ENCODE measurements at regions not wholly inside any gene's neighbourhood (a gene's known extent, or its start where the extent isn't known, plus 50 kb on each side); places are given as distances from the start of the nearest gene placed in this dataset.

- H3K4me2 ChIP-seq (ENCODE audit: low read length) = no peak overlapping the region
- no peaks in the 10 kb centered on the region for H3K9me2 ChIP-seq (ENCODE audit: insufficient read depth, low read length)
- TF ChIP-seq TAF1 (IDR thresholded peaks at IDR 0.05; ENCODE audit: low read depth) (no peak), RAD21 (conservative IDR thresholded peaks at IDR 0.05) (no peak), SMC3 (conservative IDR thresholded peaks at IDR 0.05; ENCODE audit: poor library complexity) (no peak), MXI1 (conservative IDR thresholded peaks at IDR 0.05; ENCODE audit: poor library complexity, severe bottlenecking) (no peak), EP300 (conservative IDR thresholded peaks at IDR 0.05; ENCODE audit: poor library complexity, severe bottlenecking) (no peak), REST (IDR thresholded peaks at IDR 0.05; ENCODE audit: borderline replicate concordance) (no peak), EZH2 (IDR thresholded peaks at IDR 0.05; ENCODE audit: borderline replicate concordance, insufficient read depth, low read length, poor library complexity, severe bottlenecking) (no peak), CTCF (IDR thresholded peaks at IDR 0.05; ENCODE audit: poor library complexity, severe bottlenecking) (no peak), POLR2AphosphoS5 (IDR thresholded peaks at IDR 0.05) (no peak)
- no peak overlapping the region for H2AFZ ChIP-seq (ENCODE audit: low read depth, low read length)
- H3K9ac ChIP-seq (ENCODE audit: low read length) = no peak overlapping the region
- no peak overlapping the region for H3K4me3 ChIP-seq (ENCODE audit: low read length)
- H3K27me3 ChIP-seq (ENCODE audit: insufficient read depth, low read depth, low read length) = no peaks in the 10 kb centered on the region
- H3F3A ChIP-seq (ENCODE audit: insufficient read depth, low read length, poor library complexity, severe bottlenecking) = no peaks in the 10 kb centered on the region
- no peaks in the 10 kb centered on the region for H4K20me1 ChIP-seq (ENCODE audit: insufficient read depth)
- no peak overlapping the region for H3K27ac ChIP-seq (ENCODE audit: low read length)
- no peaks in the 10 kb centered on the region for H3K36me3 ChIP-seq (ENCODE audit: insufficient read depth, low read length)
- H3K9me3 ChIP-seq (ENCODE audit: low read length) = no peaks in the 10 kb centered on the region
- H3K79me2 ChIP-seq (replicated peaks; ENCODE audit: insufficient read depth, low read length) = no peaks in the 10 kb centered on the region
Measured at GRCh38 chr14:86802726-86803125, 1190.3 kb downstream of the GALC start.

- H3F3A ChIP-seq (ENCODE audit: insufficient read depth, low read length, poor library complexity, severe bottlenecking) = no peaks in the 10 kb centered on the region
- TF ChIP-seq POLR2AphosphoS5 (IDR thresholded peaks at IDR 0.05) (no peak), REST (IDR thresholded peaks at IDR 0.05; ENCODE audit: borderline replicate concordance) (no peak), RAD21 (conservative IDR thresholded peaks at IDR 0.05) (no peak), CTCF (IDR thresholded peaks at IDR 0.05; ENCODE audit: poor library complexity, severe bottlenecking) (no peak), SMC3 (conservative IDR thresholded peaks at IDR 0.05; ENCODE audit: poor library complexity) (no peak), EP300 (conservative IDR thresholded peaks at IDR 0.05; ENCODE audit: poor library complexity, severe bottlenecking) (no peak), EZH2 (IDR thresholded peaks at IDR 0.05; ENCODE audit: borderline replicate concordance, insufficient read depth, low read length, poor library complexity, severe bottlenecking) (no peak), TAF1 (IDR thresholded peaks at IDR 0.05; ENCODE audit: low read depth) (no peak)
- no peak overlapping the region for H3K4me3 ChIP-seq (ENCODE audit: low read length)
- no peak overlapping the region for H3K4me2 ChIP-seq (ENCODE audit: low read length)
- H3K36me3 ChIP-seq (ENCODE audit: insufficient read depth, low read length) = no peaks in the 10 kb centered on the region
- no peaks in the 10 kb centered on the region for H4K20me1 ChIP-seq (ENCODE audit: insufficient read depth)
- H2AFZ ChIP-seq (ENCODE audit: low read depth, low read length) = no peak overlapping the region
- H3K9me2 ChIP-seq (ENCODE audit: insufficient read depth, low read length) = no peaks in the 10 kb centered on the region
- H3K9me3 ChIP-seq (ENCODE audit: low read length) = no peaks in the 10 kb centered on the region
- H3K27ac ChIP-seq (ENCODE audit: low read length) = no peak overlapping the region
- H3K9ac ChIP-seq (ENCODE audit: low read length) = no peak overlapping the region
- no peaks in the 10 kb centered on the region for H3K79me2 ChIP-seq (replicated peaks; ENCODE audit: insufficient read depth, low read length)
- H3K27me3 ChIP-seq (ENCODE audit: insufficient read depth, low read depth, low read length) = no peaks in the 10 kb centered on the region
Measured at GRCh38 chr14:86799244-86799647, 1193.7 kb downstream of the GALC start.
